SU-DHL-6 (cell line): ENCODE measurements at regions not wholly inside any gene's neighbourhood (a gene's known extent, or its start where the extent isn't known, plus 50 kb on each side); places are given as distances from the start of the nearest gene placed in this dataset.

Experiments used
- H2AFZ ChIP-seq: fragments of 200-600 bp; sonication (generic); 2 replicates; pipeline ENCODE4 v1.6.1; 2014; ENCODE audit warnings: low read depth, mild to moderate bottlenecking, moderate library complexity, mixed read lengths, antibody characterized with exemption, low read length; ENCODE audit not compliant: severe bottlenecking
- H3F3A ChIP-seq: fragments of 200-600 bp; shearing (Covaris generic); 2 replicates; pipeline ENCODE4 v1.6.0; 2016; ENCODE audit warnings: antibody characterized with exemption, mild to moderate bottlenecking; ENCODE audit not compliant: insufficient read depth
- H3K27ac ChIP-seq: fragments of 200-600 bp; sonication (generic); 2 replicates; pipeline ENCODE4 v1.5.1; 2016; ENCODE audit warnings: low read depth, mild to moderate bottlenecking, low read length, moderate library complexity, mixed read lengths
- H3K27me3 ChIP-seq: fragments of 200-600 bp; sonication (generic), shearing (Covaris generic); 2 replicates; pipeline ENCODE4 v1.6.0; 2014; ENCODE audit warnings: mild to moderate bottlenecking, low read length
- H3K36me3 ChIP-seq: fragments of 200-600 bp; sonication (generic); 2 replicates; pipeline ENCODE4 v1.6.1; 2014; ENCODE audit warnings: mild to moderate bottlenecking, low read length, mixed read lengths
- H3K4me2 ChIP-seq: fragments of 300-600, 200-600 bp; shearing (Covaris generic), sonication (generic); 2 replicates; pipeline ENCODE4 v1.6.0; 2014; ENCODE audit warnings: low read length, low read depth, mild to moderate bottlenecking; ENCODE audit not compliant: poor library complexity, severe bottlenecking
- H3K4me3 ChIP-seq: fragments of 200-600 bp; sonication (generic); 2 replicates; pipeline ENCODE4 v1.5.1; 2014; ENCODE audit warnings: antibody characterized with exemption, low read length, mild to moderate bottlenecking, mixed read lengths; ENCODE audit not compliant: insufficient read depth, poor library complexity, severe bottlenecking
- H3K79me2 ChIP-seq: fragments of 200-600 bp; sonication (generic); 2 replicates; pipeline ENCODE4 v1.6.1; 2014; ENCODE audit warnings: mild to moderate bottlenecking, low read length, moderate library complexity; ENCODE audit not compliant: insufficient read depth
- H3K9ac ChIP-seq: fragments of 200-600 bp; sonication (generic); 2 replicates; pipeline ENCODE4 v1.7.0; 2014; ENCODE audit warnings: mild to moderate bottlenecking, low read length
- H3K9me2 ChIP-seq: fragments of 200-600 bp; sonication (generic); replicated peaks from 2 replicates; pipeline ENCODE4 v1.6.1; 2014; ENCODE audit warnings: low read length; ENCODE audit not compliant: insufficient read depth
- H3K9me3 ChIP-seq: fragments of 200-600 bp; sonication (generic); 2 replicates; pipeline ENCODE4 v1.6.1; 2014; ENCODE audit warnings: low read length, mixed read lengths; ENCODE audit not compliant: insufficient read depth
- H4K20me1 ChIP-seq: fragments of 200-600 bp; sonication (generic); 2 replicates; pipeline ENCODE4 v1.6.1; 2014; ENCODE audit warnings: low read depth, mild to moderate bottlenecking, antibody characterized with exemption, low read length, moderate library complexity, mixed read lengths
- EZH2phosphoT487 ChIP-seq: fragments of 200-600 bp; sonication (generic), shearing (Covaris generic); conservative IDR thresholded peaks from 2 replicates; pipeline ENCODE4 v1.6.1; 2018; ENCODE audit warnings: mild to moderate bottlenecking, antibody characterized with exemption, low read length, moderate library complexity, mixed read lengths
- TF ChIP-seq, protein P1 (sequence below): fragments of 200-600 bp; sonication (generic); IDR thresholded peaks from one replicate; pipeline ENCODE4 v1.5.1; 2017; ENCODE audit warnings: antibody characterized with exemption, mild to moderate bottlenecking, low read length, moderate library complexity; ENCODE audit not compliant: insufficient read depth, poor library complexity, severe bottlenecking

DNA sequence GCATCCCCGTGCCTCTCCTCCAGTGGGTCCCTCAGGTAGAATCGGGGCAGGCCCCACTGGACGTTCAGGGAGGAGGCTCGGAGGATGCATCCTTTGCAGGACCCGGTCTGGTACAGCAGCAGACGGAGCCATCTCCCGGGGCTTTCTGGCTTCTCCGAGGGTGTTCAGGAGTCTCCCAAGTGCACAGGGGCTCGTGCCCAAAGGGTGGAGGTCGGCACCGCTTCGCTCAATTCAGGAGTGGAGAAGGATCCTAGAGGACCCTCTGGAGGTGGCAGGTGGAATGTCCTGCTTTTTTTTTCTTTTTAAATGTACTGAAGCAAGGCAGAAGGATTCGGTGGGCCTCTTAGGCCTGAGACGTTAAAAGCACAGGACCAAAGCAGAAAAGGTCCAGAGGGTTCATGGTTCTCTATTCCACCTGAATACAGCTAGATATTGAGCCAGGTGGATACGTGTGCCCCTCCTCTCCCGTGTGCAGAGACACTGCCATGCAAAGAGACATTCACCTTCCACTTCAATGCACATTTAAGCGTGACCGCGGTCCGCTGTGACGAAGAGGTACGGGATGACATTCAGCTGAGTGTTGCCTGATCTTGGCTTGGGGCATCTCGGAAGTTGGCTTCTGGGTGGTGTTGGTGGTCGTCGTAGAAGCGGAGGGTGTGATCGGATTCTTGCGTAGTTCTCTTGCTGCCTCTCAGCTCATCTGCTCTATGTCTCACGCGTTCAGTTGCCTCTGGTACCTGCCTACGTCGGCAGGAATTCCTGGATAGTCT, 281.2 kb upstream of the AGTR2 start:
- no peaks in the 10 kb centered on the region for H3K9me3 ChIP-seq
- H3K79me2 ChIP-seq = no peaks in the 10 kb centered on the region
- H4K20me1 ChIP-seq = no peaks in the 10 kb centered on the region
- no peak overlapping the region for H2AFZ ChIP-seq
- TF ChIP-seq, protein P1, sequence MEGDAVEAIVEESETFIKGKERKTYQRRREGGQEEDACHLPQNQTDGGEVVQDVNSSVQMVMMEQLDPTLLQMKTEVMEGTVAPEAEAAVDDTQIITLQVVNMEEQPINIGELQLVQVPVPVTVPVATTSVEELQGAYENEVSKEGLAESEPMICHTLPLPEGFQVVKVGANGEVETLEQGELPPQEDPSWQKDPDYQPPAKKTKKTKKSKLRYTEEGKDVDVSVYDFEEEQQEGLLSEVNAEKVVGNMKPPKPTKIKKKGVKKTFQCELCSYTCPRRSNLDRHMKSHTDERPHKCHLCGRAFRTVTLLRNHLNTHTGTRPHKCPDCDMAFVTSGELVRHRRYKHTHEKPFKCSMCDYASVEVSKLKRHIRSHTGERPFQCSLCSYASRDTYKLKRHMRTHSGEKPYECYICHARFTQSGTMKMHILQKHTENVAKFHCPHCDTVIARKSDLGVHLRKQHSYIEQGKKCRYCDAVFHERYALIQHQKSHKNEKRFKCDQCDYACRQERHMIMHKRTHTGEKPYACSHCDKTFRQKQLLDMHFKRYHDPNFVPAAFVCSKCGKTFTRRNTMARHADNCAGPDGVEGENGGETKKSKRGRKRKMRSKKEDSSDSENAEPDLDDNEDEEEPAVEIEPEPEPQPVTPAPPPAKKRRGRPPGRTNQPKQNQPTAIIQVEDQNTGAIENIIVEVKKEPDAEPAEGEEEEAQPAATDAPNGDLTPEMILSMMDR = no peak
- TF ChIP-seq EZH2phosphoT487 = no peak
- no peak overlapping the region for H3K27ac ChIP-seq
- no peaks in the 10 kb centered on the region for H3K9me2 ChIP-seq
- H3F3A ChIP-seq = no peaks in the 10 kb centered on the region
- no peak overlapping the region for H3K4me2 ChIP-seq
- H3K9ac ChIP-seq = no peak overlapping the region
- no peaks in the 10 kb centered on the region for H3K36me3 ChIP-seq
- no peaks in the 10 kb centered on the region for H3K27me3 ChIP-seq
- H3K4me3 ChIP-seq = no peak overlapping the region

DNA sequence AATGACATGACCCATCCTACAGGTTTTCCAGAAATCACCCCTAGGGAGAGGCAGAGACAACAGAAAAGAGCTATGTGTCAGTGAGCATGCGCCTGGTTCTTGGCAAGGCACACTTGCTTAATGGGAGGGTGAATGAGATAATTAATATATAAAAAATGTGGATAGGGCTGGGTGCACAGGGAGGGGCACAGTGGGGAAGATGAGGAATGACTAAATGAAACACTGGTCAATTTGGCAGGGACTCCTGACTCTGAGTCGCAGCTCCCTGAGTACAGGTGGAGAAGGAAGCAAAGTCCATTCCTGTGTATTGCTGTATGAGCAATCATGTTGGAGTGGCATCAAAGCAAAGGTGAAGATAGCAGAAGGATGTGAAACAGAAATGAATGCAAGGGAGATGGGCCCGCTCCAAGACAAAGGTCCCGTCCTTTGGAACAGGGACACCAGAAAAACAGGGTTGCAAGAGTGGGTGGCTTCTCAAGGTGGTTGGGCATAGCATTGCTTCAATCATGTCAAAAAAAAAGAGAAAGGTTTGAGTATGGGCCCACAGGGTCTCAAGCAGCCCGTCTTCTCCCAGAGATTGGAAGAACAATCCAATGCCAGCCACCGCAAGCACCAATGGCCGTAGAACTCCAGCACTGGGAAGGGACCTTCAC, 278.4 kb upstream of the AGTR2 start:
- H3K9me2 ChIP-seq = no peaks in the 10 kb centered on the region
- no peak overlapping the region for H3K4me2 ChIP-seq
- no peaks in the 10 kb centered on the region for H3K36me3 ChIP-seq
- no peak overlapping the region for H3K4me3 ChIP-seq
- H3K79me2 ChIP-seq = no peaks in the 10 kb centered on the region
- H3K27me3 ChIP-seq = no peaks in the 10 kb centered on the region
- no peaks in the 10 kb centered on the region for H3K9me3 ChIP-seq
- TF ChIP-seq, protein P1 = no peak
- no peak for TF ChIP-seq EZH2phosphoT487
- H3K9ac ChIP-seq = no peak overlapping the region
- H2AFZ ChIP-seq = no peak overlapping the region
- H4K20me1 ChIP-seq = no peaks in the 10 kb centered on the region
- H3K27ac ChIP-seq = no peak overlapping the region
- no peaks in the 10 kb centered on the region for H3F3A ChIP-seq

DNA sequence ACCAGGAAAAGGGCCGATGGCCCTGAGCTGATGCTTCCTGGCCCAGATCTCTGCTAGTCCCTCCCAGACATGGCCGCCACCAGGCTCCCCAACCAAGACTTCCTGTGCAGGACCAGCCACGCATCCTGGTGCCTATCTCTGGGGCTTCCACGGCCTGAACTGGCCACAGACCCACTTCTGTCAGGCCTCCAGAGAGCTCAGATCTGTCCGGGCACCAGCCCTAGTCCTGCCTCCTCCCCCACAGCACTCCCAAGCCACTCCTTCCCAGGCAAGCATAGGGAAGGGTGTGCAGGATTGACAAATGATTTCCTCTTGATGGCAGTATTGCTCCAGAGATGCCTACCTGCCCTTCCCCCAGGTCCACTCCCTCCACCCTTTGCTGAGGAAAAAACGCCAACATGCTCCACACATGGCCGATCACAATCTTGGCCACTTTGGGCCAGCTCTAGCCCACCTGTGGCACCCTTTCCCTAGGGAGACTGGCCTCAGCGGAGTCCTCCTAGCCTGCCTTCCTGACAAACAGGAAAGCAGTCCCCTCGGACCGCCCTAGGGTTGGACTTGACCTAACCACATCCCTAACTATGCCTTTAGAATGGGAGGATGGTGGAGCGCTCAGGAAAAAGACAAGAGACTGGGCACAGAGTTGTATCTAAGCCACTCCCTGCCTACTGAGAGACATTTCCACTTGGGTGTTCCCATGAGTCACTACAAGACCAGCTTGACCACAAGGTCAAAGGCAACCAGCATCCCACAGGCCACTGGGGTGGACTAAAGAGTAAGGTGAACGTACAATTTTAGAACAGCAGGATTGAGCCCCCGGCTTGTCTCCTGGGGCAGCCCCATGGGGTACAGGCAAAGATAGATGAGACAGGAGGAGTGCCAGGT, 277.5 kb upstream of the AGTR2 start:
- no peaks in the 10 kb centered on the region for H3K9me3 ChIP-seq
- H3K27ac ChIP-seq = peak overlapping the region; percentile 82
- H3K27me3 ChIP-seq = no peaks in the 10 kb centered on the region
- H3K9me2 ChIP-seq = no peaks in the 10 kb centered on the region
- no peak overlapping the region for H2AFZ ChIP-seq
- H3K9ac ChIP-seq = peak overlapping the region; percentile 32
- H3K36me3 ChIP-seq = no peaks in the 10 kb centered on the region
- TF ChIP-seq EZH2phosphoT487 = no peak
- TF ChIP-seq, protein P1 = no peak
- H3F3A ChIP-seq = no peaks in the 10 kb centered on the region
- no peaks in the 10 kb centered on the region for H4K20me1 ChIP-seq
- no peaks in the 10 kb centered on the region for H3K79me2 ChIP-seq
- H3K4me2 ChIP-seq = peak overlapping the region; percentile 52
- H3K4me3 ChIP-seq = no peak overlapping the region
